ENCODE measurements at regions not wholly inside any gene's neighbourhood (a gene's known extent, or its start where the extent isn't known, plus 50 kb on each side); places are given as distances from the start of the nearest gene placed in this dataset.

DNA sequence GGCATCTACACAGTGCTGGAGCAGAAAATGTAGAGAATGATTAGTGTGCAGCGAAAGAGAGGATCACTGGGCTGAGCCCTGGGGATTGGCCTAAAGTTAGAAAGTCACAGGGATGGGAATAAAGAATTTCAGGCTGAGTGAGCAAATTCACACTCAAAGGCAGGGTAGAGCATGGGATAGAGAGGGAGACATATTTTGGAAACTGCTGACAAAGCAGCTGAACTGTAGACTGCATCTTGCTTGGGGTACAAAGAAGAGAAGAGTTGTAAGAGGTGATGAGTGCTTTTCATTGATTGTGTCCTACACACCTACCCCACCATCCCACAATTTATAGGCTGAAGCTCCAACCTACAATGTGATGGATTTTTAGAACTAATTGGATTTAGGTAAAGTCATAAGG is 677.8 kb downstream of the TAF11L14 start:
- TF ChIP-seq, protein P1, sequence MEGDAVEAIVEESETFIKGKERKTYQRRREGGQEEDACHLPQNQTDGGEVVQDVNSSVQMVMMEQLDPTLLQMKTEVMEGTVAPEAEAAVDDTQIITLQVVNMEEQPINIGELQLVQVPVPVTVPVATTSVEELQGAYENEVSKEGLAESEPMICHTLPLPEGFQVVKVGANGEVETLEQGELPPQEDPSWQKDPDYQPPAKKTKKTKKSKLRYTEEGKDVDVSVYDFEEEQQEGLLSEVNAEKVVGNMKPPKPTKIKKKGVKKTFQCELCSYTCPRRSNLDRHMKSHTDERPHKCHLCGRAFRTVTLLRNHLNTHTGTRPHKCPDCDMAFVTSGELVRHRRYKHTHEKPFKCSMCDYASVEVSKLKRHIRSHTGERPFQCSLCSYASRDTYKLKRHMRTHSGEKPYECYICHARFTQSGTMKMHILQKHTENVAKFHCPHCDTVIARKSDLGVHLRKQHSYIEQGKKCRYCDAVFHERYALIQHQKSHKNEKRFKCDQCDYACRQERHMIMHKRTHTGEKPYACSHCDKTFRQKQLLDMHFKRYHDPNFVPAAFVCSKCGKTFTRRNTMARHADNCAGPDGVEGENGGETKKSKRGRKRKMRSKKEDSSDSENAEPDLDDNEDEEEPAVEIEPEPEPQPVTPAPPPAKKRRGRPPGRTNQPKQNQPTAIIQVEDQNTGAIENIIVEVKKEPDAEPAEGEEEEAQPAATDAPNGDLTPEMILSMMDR (conservative IDR thresholded peaks at IDR 0.05): no peak
- Histone ChIP-seq H3K4me1 (ENCODE audit: insufficient read depth, low read length) (no peaks in the 10 kb centered on the region), H3K79me1 (ENCODE audit: insufficient read depth, low read depth, low read length, poor library complexity, severe bottlenecking) (no peaks in the 10 kb centered on the region), H2BK5ac (ENCODE audit: insufficient read length, low read length) (no peak overlapping the region), H2BK20ac (ENCODE audit: low read depth, low read length, poor library complexity, severe bottlenecking) (no peak overlapping the region), H3K18ac (ENCODE audit: insufficient read length, low read depth, low read length) (no peak overlapping the region), H3K27me3 (ENCODE audit: insufficient read depth, low read length) (no peaks in the 10 kb centered on the region), H3K23ac (ENCODE audit: insufficient read length, low read depth, low read length) (no peak overlapping the region), H3K27ac (ENCODE audit: insufficient read length, low read depth, low read length) (no peak overlapping the region), H3K56ac (ENCODE audit: insufficient read length, low read depth, low read length) (no peak overlapping the region), H3K9me3 (ENCODE audit: control insufficient read depth, low read depth, low read length) (no peaks in the 10 kb centered on the region), H3K14ac (ENCODE audit: insufficient read depth, low read length) (no peak overlapping the region), H3T11ph (ENCODE audit: low read length) (no peak overlapping the region), H2BK15ac (ENCODE audit: low read depth, low read length) (no peak overlapping the region), H3K79me2 (ENCODE audit: insufficient read depth, low read length) (no peaks in the 10 kb centered on the region), H2BK12ac (ENCODE audit: insufficient read length, low read depth, low read length) (no peak overlapping the region), H4K20me1 (ENCODE audit: control insufficient read depth, insufficient read depth, insufficient read length) (peaks cover 3% of the 10 kb centered on the region), H4K5ac (ENCODE audit: insufficient read length, low read depth, low read length) (no peak overlapping the region), H3K4ac (ENCODE audit: low read depth, low read length) (no peak overlapping the region), H3K4me2 (ENCODE audit: insufficient read depth, insufficient read length, low read length) (no peak overlapping the region), H2AFZ (ENCODE audit: low read length) (no peak overlapping the region), H3K9ac (ENCODE audit: extremely low read depth, insufficient read length, low read length) (no peak overlapping the region), H2AK5ac (ENCODE audit: insufficient read length, low read length) (no peak overlapping the region), H2BK120ac (ENCODE audit: low read depth, low read length, poor library complexity, severe bottlenecking) (no peak overlapping the region), H4K8ac (replicated peaks; ENCODE audit: insufficient read length, low read depth, low read length) (no peak overlapping the region), H3K23me2 (ENCODE audit: insufficient read length, low read depth, low read length, poor library complexity, severe bottlenecking) (no peaks in the 10 kb centered on the region), H4K91ac (ENCODE audit: insufficient read length, low read depth, low read length) (no peak overlapping the region)
- H3K9me3 Mint-ChIP-seq: peaks cover 13 to 24% of the 10 kb centered on the region in 2 experiments
- WGBS (ENCODE audit: extremely low coverage, insufficient read length, low lambda C conversion rate): no CpG with 5 or more reads among the region's 1 CpG
- peaks cover 2% of the 10 kb centered on the region for H3K27me3 Mint-ChIP-seq (ENCODE audit: low read depth)
- no peaks in the 10 kb centered on the region for H3K4me1 Mint-ChIP-seq
- no peak overlapping the region for H3K27ac Mint-ChIP-seq
- no peak for DNase-seq
- peaks cover 4 to 24% (median 12%) of the 10 kb centered on the region in 3 experiments; a peak in 5 of 7 replicates for H3K36me3 Mint-ChIP-seq (ENCODE audit: insufficient read depth in 1 of 3, low read depth in 3 of 3)
- no peak overlapping the region for H3K4me3 Mint-ChIP-seq

All from H9 (cell line).